ENCODE measurements at regions not wholly inside any gene's neighbourhood (a gene's known extent, or its start where the extent isn't known, plus 50 kb on each side); places are given as distances from the start of the nearest gene placed in this dataset.

- no peak for DNase-seq (ENCODE audit: low spot score)
These were observed 136.0 kb upstream of the FAM20C start for GRCh38 chr7:56291-56913.

- DNase-seq (ENCODE audit: low spot score) = no peak
These were observed 135.3 kb upstream of the FAM20C start for GRCh38 chr7:57071-57470.

GRCh38 chr7:57482-58255 lies 134.7 kb upstream of the FAM20C start:
- no peak for DNase-seq (ENCODE audit: low spot score)

- no peak for DNase-seq (ENCODE audit: low spot score)
These were observed 134.1 kb upstream of the FAM20C start for GRCh38 chr7:58316-58715.

- no peak for DNase-seq (ENCODE audit: low spot score)
These were observed 133.0 kb upstream of the FAM20C start for GRCh38 chr7:59079-60016.

GRCh38 chr7:60017-60675 lies 132.2 kb upstream of the FAM20C start:
- no peak for DNase-seq (ENCODE audit: low spot score)

GRCh38 chr7:60706-61105 lies 131.7 kb upstream of the FAM20C start:
- no peak for DNase-seq (ENCODE audit: low spot score)

- DNase-seq (ENCODE audit: low spot score) = no peak
These were observed 131.3 kb upstream of the FAM20C start for GRCh38 chr7:61111-61510.

GRCh38 chr7:61576-62360 lies 130.6 kb upstream of the FAM20C start:
- DNase-seq (ENCODE audit: low spot score) = no peak

- no peak for DNase-seq (ENCODE audit: low spot score)
These were observed 129.8 kb upstream of the FAM20C start for GRCh38 chr7:62361-63116.

GRCh38 chr7:63117-63480 lies 129.3 kb upstream of the FAM20C start:
- DNase-seq (ENCODE audit: low spot score) = no peak

GRCh38 chr7:63521-64021 lies 128.8 kb upstream of the FAM20C start:
- no peak for DNase-seq (ENCODE audit: low spot score)

GRCh38 chr7:64098-64915 lies 128.1 kb upstream of the FAM20C start:
- DNase-seq (ENCODE audit: low spot score) = peak; percentile 65

- no peak for DNase-seq (ENCODE audit: low spot score)
These were observed 127.4 kb upstream of the FAM20C start for GRCh38 chr7:64916-65341.

GRCh38 chr7:65554-65953 lies 126.8 kb upstream of the FAM20C start:
- no peak for DNase-seq (ENCODE audit: low spot score)

GRCh38 chr7:66296-66695 lies 126.1 kb upstream of the FAM20C start:
- no peak for DNase-seq (ENCODE audit: low spot score)

- no peak for DNase-seq (ENCODE audit: low spot score)
These were observed 125.6 kb upstream of the FAM20C start for GRCh38 chr7:66741-67140.

GRCh38 chr7:67661-68395 lies 124.5 kb upstream of the FAM20C start:
- no peak for DNase-seq (ENCODE audit: low spot score)

GRCh38 chr7:68629-69028 lies 123.7 kb upstream of the FAM20C start:
- DNase-seq (ENCODE audit: low spot score) = no peak
